ENCODE measurements at regions not wholly inside any gene's neighbourhood (a gene's known extent, or its start where the extent isn't known, plus 50 kb on each side); places are given as distances from the start of the nearest gene placed in this dataset.

DNA sequence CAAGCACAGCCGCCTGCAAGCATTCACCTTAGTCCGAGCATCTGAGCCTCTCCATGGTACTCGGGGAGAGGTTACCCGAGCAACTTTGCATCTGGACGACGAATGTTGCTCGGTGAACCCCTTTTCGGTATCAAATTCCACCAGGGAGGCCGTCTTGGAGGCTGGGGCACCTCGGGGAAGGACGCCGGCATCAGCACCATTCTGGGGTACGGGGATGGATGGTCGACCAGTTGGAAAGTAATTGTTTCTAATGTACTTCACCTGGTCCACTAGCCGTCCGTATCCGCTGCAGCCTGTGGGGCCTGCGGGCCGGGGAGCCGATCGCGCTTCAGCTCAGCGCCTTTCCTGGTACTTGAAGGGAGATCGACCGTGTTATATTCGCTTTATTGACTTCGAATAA, 161.7 kb upstream of the RTL1 start:
- TF ChIP-seq, protein P1, sequence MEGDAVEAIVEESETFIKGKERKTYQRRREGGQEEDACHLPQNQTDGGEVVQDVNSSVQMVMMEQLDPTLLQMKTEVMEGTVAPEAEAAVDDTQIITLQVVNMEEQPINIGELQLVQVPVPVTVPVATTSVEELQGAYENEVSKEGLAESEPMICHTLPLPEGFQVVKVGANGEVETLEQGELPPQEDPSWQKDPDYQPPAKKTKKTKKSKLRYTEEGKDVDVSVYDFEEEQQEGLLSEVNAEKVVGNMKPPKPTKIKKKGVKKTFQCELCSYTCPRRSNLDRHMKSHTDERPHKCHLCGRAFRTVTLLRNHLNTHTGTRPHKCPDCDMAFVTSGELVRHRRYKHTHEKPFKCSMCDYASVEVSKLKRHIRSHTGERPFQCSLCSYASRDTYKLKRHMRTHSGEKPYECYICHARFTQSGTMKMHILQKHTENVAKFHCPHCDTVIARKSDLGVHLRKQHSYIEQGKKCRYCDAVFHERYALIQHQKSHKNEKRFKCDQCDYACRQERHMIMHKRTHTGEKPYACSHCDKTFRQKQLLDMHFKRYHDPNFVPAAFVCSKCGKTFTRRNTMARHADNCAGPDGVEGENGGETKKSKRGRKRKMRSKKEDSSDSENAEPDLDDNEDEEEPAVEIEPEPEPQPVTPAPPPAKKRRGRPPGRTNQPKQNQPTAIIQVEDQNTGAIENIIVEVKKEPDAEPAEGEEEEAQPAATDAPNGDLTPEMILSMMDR (IDR thresholded peaks at IDR 0.05; ENCODE audit: borderline replicate concordance, extremely low read depth, low read length, poor library complexity, severe bottlenecking), result no peak
- TF ChIP-seq EZH2 (IDR thresholded peaks at IDR 0.05; ENCODE audit: borderline replicate concordance, low read depth, low read length, severe bottlenecking), result no peak
